Astrocyte of the cerebellum (primary cell): ENCODE measurements at regions not wholly inside any gene's neighbourhood (a gene's known extent, or its start where the extent isn't known, plus 50 kb on each side); places are given as distances from the start of the nearest gene placed in this dataset.

Experiments
- DNase-seq: peaks from one replicate; pipeline ENCODE4 v3.0.0-alpha.2; 2011; ENCODE audit warnings: low read depth
- H3K4me3 ChIP-seq: 2 replicates; pipeline ENCODE4 v1.5.1; 2011; ENCODE audit warnings: mild to moderate bottlenecking, low read depth, low read length, moderate library complexity
- CTCF ChIP-seq: IDR thresholded peaks from 2 replicates; pipeline ENCODE4 v1.5.1; 2012; ENCODE audit warnings: low read length, low read depth, moderate library complexity, mild to moderate bottlenecking; ENCODE audit errors: missing control alignments
- in situ Hi-C: cut with HindIII; loops from 2 replicates; pipeline ENCODE4 v1.10.0; 2017; ENCODE audit warnings: low sequenced_read_pairs

GRCh38 chr2:217703102-217703501, 299.7 kb downstream of the TNS1 start:
- in situ Hi-C loops, result no loop called here
- TF ChIP-seq CTCF, result no peak
- no peak for DNase-seq

GRCh38 chr2:217701622-217702021, 301.2 kb downstream of the TNS1 start:
- TF ChIP-seq CTCF, result no peak
- H3K4me3 ChIP-seq, result no peak overlapping the region
- in situ Hi-C loops, result no loop called here
- DNase-seq, result no peak

More at GRCh38 chr2:217703102-217703501, 299.7 kb downstream of the TNS1 start:
- no peak overlapping the region for H3K4me3 ChIP-seq

GRCh38 chr2:217698691-217699090, 304.1 kb downstream of the TNS1 start:
- in situ Hi-C loops, result no loop called here
- DNase-seq, result no peak
- no peak overlapping the region for H3K4me3 ChIP-seq
- no peak for TF ChIP-seq CTCF

GRCh38 chr2:217695033-217695520, 307.7 kb downstream of the TNS1 start:
- peak; percentile 78 for DNase-seq
- H3K4me3 ChIP-seq, result no peak overlapping the region
- TF ChIP-seq CTCF, result no peak
- in situ Hi-C loops, result no loop called here

- no peak overlapping the region for H3K4me3 ChIP-seq
- DNase-seq, result no peak
- TF ChIP-seq CTCF, result no peak
- in situ Hi-C loops, result no loop called here
Measured at GRCh38 chr2:217694291-217694690, 308.5 kb downstream of the TNS1 start.

GRCh38 chr2:217693363-217693762, 309.4 kb downstream of the TNS1 start:
- no peak overlapping the region for H3K4me3 ChIP-seq
- in situ Hi-C loops, result no loop called here
- TF ChIP-seq CTCF, result no peak

More at GRCh38 chr2:217693363-217693762, 309.4 kb downstream of the TNS1 start:
- no peak for DNase-seq
